Endothelial cell of umbilical vein (primary cell): ENCODE measurements at regions not wholly inside any gene's neighbourhood (a gene's known extent, or its start where the extent isn't known, plus 50 kb on each side); places are given as distances from the start of the nearest gene placed in this dataset.

Experiments
- BruUV-seq: library from RNA; stranded (reverse); fragments of 400-500 nt; replicated peaks from 2 replicates; lab custom pipeline; 2021; lab: Mats Ljungman, UMichigan
- CTCF ChIA-PET: fragments of 300-600, 350-600 bp; sonication (Branson Sonifier 250); formaldehyde crosslinking; loops from one replicate; lab custom pipeline; 2021; ENCODE audit warnings: antibody characterized with exemption, inconsistent platforms; lab: Charles Lee
- POLR2A ChIA-PET: fragments of 300-600, 350-600 bp; sonication (Branson Sonifier 250); formaldehyde crosslinking; loops from one replicate; lab custom pipeline; 2021; ENCODE audit warnings: antibody characterized with exemption, inconsistent platforms; lab: Charles Lee
- DNase-seq: peaks from one replicate; pipeline ENCODE4 v3.0.0-alpha.2; 2011; ENCODE audit warnings: low read depth, low spot score
- FAIRE-seq: peaks from 2 replicates; lab custom pipeline; 2011; peaks lifted over from hg19 to GRCh38; lab: Jason Lieb, UNC
- H2AFZ ChIP-seq: 2 replicates; pipeline ENCODE4 v1.6.0; 2012; ENCODE audit warnings: low read depth, low read length, control low read depth, inconsistent platforms
- H3K27ac ChIP-seq: 2 replicates; pipeline ENCODE4 v1.5.1; 2011; ENCODE audit warnings: low read depth, mild to moderate bottlenecking, control low read depth, low read length, moderate library complexity; ENCODE audit not compliant: insufficient read depth
- H3K27me3 ChIP-seq, 2 experiments: 2 replicates each; pipeline versions ENCODE4 v1.6.0 to v1.6.1; 2011; ENCODE audit warnings: low read length in 2 of 2, mixed read lengths in 1 of 2; ENCODE audit not compliant: control insufficient read depth in 2 of 2, insufficient read depth in 2 of 2
- H3K36me3 ChIP-seq, 2 experiments: 2 replicates in 1 of 2; 3 replicates in 1 of 2; pipeline ENCODE4 v1.5.1; 2011; ENCODE audit warnings: low read length in 2 of 2, mild to moderate bottlenecking in 1 of 2, moderate library complexity in 1 of 2; ENCODE audit not compliant: control insufficient read depth in 2 of 2, insufficient read depth in 2 of 2; ENCODE audit errors: extremely low read depth in 1 of 2
- H3K4me1 ChIP-seq: 3 replicates; pipeline ENCODE4 v1.5.1; 2011; ENCODE audit warnings: mild to moderate bottlenecking, low read length; ENCODE audit not compliant: control insufficient read depth, insufficient read depth; ENCODE audit errors: extremely low read depth
- H3K4me2 ChIP-seq: 2 replicates; pipeline ENCODE4 v1.6.1; 2011; ENCODE audit warnings: low read length, control low read depth, mixed read lengths; ENCODE audit not compliant: insufficient read depth
- H3K4me3 ChIP-seq, 3 experiments: fragments of 200-600 bp in 1 of 3; sonication (generic), shearing (Covaris generic) in 1 of 3; replicated peaks in 1 of 3; 2 replicates each; pipeline ENCODE4 v1.5.1; 2011 to 2016; ENCODE audit warnings: control low read depth in 3 of 3, low read length in 3 of 3, mild to moderate bottlenecking in 2 of 3, inconsistent platforms in 1 of 3, low read depth in 1 of 3, moderate library complexity in 1 of 3; ENCODE audit not compliant: insufficient read depth in 1 of 3
- H3K79me2 ChIP-seq: 2 replicates; pipeline ENCODE4 v1.6.0; 2012; ENCODE audit warnings: low read length, inconsistent platforms; ENCODE audit not compliant: control insufficient read depth, insufficient read depth
- H3K9ac ChIP-seq: replicated peaks from 2 replicates; pipeline ENCODE3; 2011; ENCODE audit warnings: low read length, control low read depth; ENCODE audit not compliant: insufficient read depth; ENCODE audit errors: extremely low read depth
- H3K9me1 ChIP-seq: replicated peaks from 3 replicates; pipeline ENCODE4 v1.6.0; 2011; ENCODE audit warnings: mild to moderate bottlenecking, low read length; ENCODE audit not compliant: control insufficient read depth, insufficient read depth; ENCODE audit errors: extremely low read depth
- H3K9me3 ChIP-seq: replicated peaks from 2 replicates; pipeline ENCODE4 v1.5.1; 2012; ENCODE audit warnings: low read length, inconsistent platforms; ENCODE audit not compliant: control insufficient read depth, insufficient read depth
- H4K20me1 ChIP-seq: replicated peaks from 2 replicates; pipeline ENCODE3; 2011; ENCODE audit warnings: mild to moderate bottlenecking, low read length; ENCODE audit not compliant: control insufficient read depth, insufficient read depth; ENCODE audit errors: extremely low read depth
- CTCF ChIP-seq, 2 donors: IDR thresholded peaks; 1 replicate in 1 of 2; 2 replicates in 1 of 2; pipeline ENCODE4 v1.5.1; 2011; ENCODE audit warnings: low read length in 2 of 2, mild to moderate bottlenecking in 2 of 2, moderate library complexity in 2 of 2, control low read depth in 1 of 2, inconsistent platforms in 1 of 2, low read depth in 1 of 2; ENCODE audit not compliant: insufficient read depth in 1 of 2; ENCODE audit errors: extremely low read depth in 1 of 2
- EZH2 ChIP-seq: IDR thresholded peaks from 2 replicates; pipeline ENCODE4 v1.6.1; 2012; ENCODE audit warnings: borderline replicate concordance, low read depth, mild to moderate bottlenecking, moderate library complexity, low read length, inconsistent platforms; ENCODE audit not compliant: severe bottlenecking
- FOS ChIP-seq: IDR thresholded peaks from 2 replicates; pipeline ENCODE4 v1.6.1; 2011; ENCODE audit warnings: mild to moderate bottlenecking, low read length, moderate library complexity, borderline replicate concordance; ENCODE audit not compliant: insufficient read depth
- JUN ChIP-seq: IDR thresholded peaks from 2 replicates; pipeline ENCODE4 v1.6.1; 2011; ENCODE audit warnings: borderline replicate concordance, low read depth; ENCODE audit not compliant: insufficient read length, insufficient read depth
- MAX ChIP-seq: IDR thresholded peaks from 2 replicates; pipeline ENCODE4 v1.6.1; 2011; ENCODE audit not compliant: insufficient read depth, insufficient read length
- MYC ChIP-seq: IDR thresholded peaks from one replicate; pipeline ENCODE4 v1.6.1; 2011; ENCODE audit warnings: mild to moderate bottlenecking, low read depth, low read length
- POLR2A ChIP-seq: IDR thresholded peaks from 2 replicates; pipeline ENCODE4 v1.6.1; 2012; ENCODE audit warnings: low read depth, mild to moderate bottlenecking, control low read depth, low read length
- POLR2AphosphoS5 ChIP-seq: IDR thresholded peaks from 2 replicates; pipeline ENCODE4 v1.6.1; 2012; ENCODE audit warnings: low read depth, mild to moderate bottlenecking, control low read depth, low read length, moderate library complexity; ENCODE audit not compliant: insufficient read depth
- dilution Hi-C: fragments of 300-500 bp; cut with MboI; formaldehyde crosslinking; loops from one replicate; pipeline ENCODE4 v1.15.0; 2019; ENCODE audit warnings: low sequenced_read_pairs; ENCODE audit not compliant: extremely low pct_ligation_motif_present
- intact Hi-C: fragments of 100-400 bp; cut with micrococcal nuclease; formaldehyde crosslinking; loops from one replicate; pipeline ENCODE4 v1.10.0; 2022

GRCh38 chr13:61255040-61255796 lies 160.4 kb downstream of the PCDH20 start:
- DNase-seq (peak; percentile 6), FAIRE-seq (no peak)
- no peaks in the 10 kb centered on the region for H3K4me1 ChIP-seq
- no peaks in the 10 kb centered on the region for H3K36me3 ChIP-seq
- H3K4me3 ChIP-seq, result no peak overlapping the region
- no peaks in the 10 kb centered on the region for H4K20me1 ChIP-seq
- intact Hi-C loops, result loop anchor here (1.0 kb wide), 1 partner anchor 628 kb away; no protein-coding TSS in a partner anchor
- no TSS peak for BruUV-seq
- no peak overlapping the region for H3K4me2 ChIP-seq
- H3K27ac ChIP-seq, result no peak overlapping the region
- dilution Hi-C loops, result no loop called here
- no peaks in the 10 kb centered on the region for H3K27me3 ChIP-seq
- H3K9me3 ChIP-seq, result no peaks in the 10 kb centered on the region
- CTCF ChIA-PET, result no interaction called here
- no peak overlapping the region for H2AFZ ChIP-seq
- POLR2A ChIA-PET, result no interaction called here
- H3K9ac ChIP-seq, result no peak overlapping the region
- H3K79me2 ChIP-seq, result no peaks in the 10 kb centered on the region
- TF ChIP-seq CTCF (IDR thresholded peaks at IDR 0.05; ENCODE audit: extremely low read depth in 1 of 2, insufficient read depth in 1 of 2, low read depth in 1 of 2, low read length in 2 of 2), result peak in 1 of 2 donors; percentile 11
- no peak for TF ChIP-seq MAX
- H3K9me1 ChIP-seq, result no peaks in the 10 kb centered on the region

GRCh38 chr13:61253105-61253877 lies 162.4 kb downstream of the PCDH20 start:
- Histone ChIP-seq H3K27me3 (no peaks in the 10 kb centered on the region), H3K4me3 (no peak overlapping the region), H3K4me2 (no peak overlapping the region), H3K27ac (no peak overlapping the region), H3K36me3 (no peaks in the 10 kb centered on the region), H4K20me1 (no peaks in the 10 kb centered on the region), H3K9me1 (no peaks in the 10 kb centered on the region), H3K9ac (no peak overlapping the region), H3K9me3 (no peaks in the 10 kb centered on the region), H3K79me2 (no peaks in the 10 kb centered on the region), H3K4me1 (no peaks in the 10 kb centered on the region), H2AFZ (no peak overlapping the region)
- intact Hi-C loops, result no loop called here
- no TSS peak for BruUV-seq
- CTCF ChIA-PET, result no interaction called here
- dilution Hi-C loops, result no loop called here
- FAIRE-seq (no peak), DNase-seq (no peak)
- TF ChIP-seq CTCF (IDR thresholded peaks at IDR 0.05; ENCODE audit: extremely low read depth in 1 of 2, insufficient read depth in 1 of 2, low read depth in 1 of 2, low read length in 2 of 2) (no peak), MYC (no peak), FOS (no peak), POLR2A (no peak), EZH2 (no peak), POLR2AphosphoS5 (no peak), JUN (no peak), MAX (no peak)
- POLR2A ChIA-PET, result no interaction called here
